OCI-LY3 (cell line): ENCODE measurements at regions not wholly inside any gene's neighbourhood (a gene's known extent, or its start where the extent isn't known, plus 50 kb on each side); places are given as distances from the start of the nearest gene placed in this dataset.
"Not testable (repeated sequence)": the region's sequence is repeated elsewhere in the genome, so short reads cannot be mapped to it uniquely, and the experiment has no call there.

Source experiments
- EZH2phosphoT487 ChIP-seq: fragments of 200-600 bp; shearing (Covaris generic); IDR thresholded peaks from 2 replicates; pipeline ENCODE4 v1.6.1; 2018; ENCODE audit warnings: antibody characterized with exemption, mixed run types, low read depth
- TF ChIP-seq, protein P1 (sequence below): fragments of 200-600, 300-600 bp; sonication (generic); IDR thresholded peaks from 2 replicates; pipeline ENCODE4 v1.5.1; 2014; ENCODE audit warnings: antibody characterized with exemption, low read length, low read depth

- TF ChIP-seq, protein P1, sequence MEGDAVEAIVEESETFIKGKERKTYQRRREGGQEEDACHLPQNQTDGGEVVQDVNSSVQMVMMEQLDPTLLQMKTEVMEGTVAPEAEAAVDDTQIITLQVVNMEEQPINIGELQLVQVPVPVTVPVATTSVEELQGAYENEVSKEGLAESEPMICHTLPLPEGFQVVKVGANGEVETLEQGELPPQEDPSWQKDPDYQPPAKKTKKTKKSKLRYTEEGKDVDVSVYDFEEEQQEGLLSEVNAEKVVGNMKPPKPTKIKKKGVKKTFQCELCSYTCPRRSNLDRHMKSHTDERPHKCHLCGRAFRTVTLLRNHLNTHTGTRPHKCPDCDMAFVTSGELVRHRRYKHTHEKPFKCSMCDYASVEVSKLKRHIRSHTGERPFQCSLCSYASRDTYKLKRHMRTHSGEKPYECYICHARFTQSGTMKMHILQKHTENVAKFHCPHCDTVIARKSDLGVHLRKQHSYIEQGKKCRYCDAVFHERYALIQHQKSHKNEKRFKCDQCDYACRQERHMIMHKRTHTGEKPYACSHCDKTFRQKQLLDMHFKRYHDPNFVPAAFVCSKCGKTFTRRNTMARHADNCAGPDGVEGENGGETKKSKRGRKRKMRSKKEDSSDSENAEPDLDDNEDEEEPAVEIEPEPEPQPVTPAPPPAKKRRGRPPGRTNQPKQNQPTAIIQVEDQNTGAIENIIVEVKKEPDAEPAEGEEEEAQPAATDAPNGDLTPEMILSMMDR = not testable (repeated sequence)
- not testable (repeated sequence) for TF ChIP-seq EZH2phosphoT487
These were observed 225.5 kb downstream of the CWH43 start for GRCh38 chr4:49211396-49212194.
